ENCODE measurements at regions not wholly inside any gene's neighbourhood (a gene's known extent, or its start where the extent isn't known, plus 50 kb on each side); places are given as distances from the start of the nearest gene placed in this dataset.
"Not testable (repeated sequence)": the region's sequence is repeated elsewhere in the genome, so short reads cannot be mapped to it uniquely, and the experiment has no call there.

- TF ChIP-seq CTCF, POLR2A (IDR thresholded peaks at IDR 0.05): not testable (repeated sequence)
These were observed 136.9 kb downstream of the TMEM121 start for GRCh38 chr14:105663323-105663722.

All from testis (tissue), 2 donors.